A673 (cell line): ENCODE measurements at regions not wholly inside any gene's neighbourhood (a gene's known extent, or its start where the extent isn't known, plus 50 kb on each side); places are given as distances from the start of the nearest gene placed in this dataset.

ENCODE experiments used
- BruUV-seq: library from RNA; stranded (reverse); fragments of 400-500 nt; replicated peaks from 2 replicates; lab custom pipeline; 2021; lab: Mats Ljungman, UMichigan
- CTCF ChIA-PET: fragments of 300-600 bp; sonication (Branson Sonifier 250); formaldehyde crosslinking; loops from one replicate; lab custom pipeline; 2022; ENCODE audit warnings: antibody characterized with exemption; lab: Charles Lee
- POLR2A ChIA-PET: fragments of 300-600 bp; sonication (Branson Sonifier 250); formaldehyde crosslinking; loops from one replicate; lab custom pipeline; 2022; ENCODE audit warnings: antibody characterized with exemption; ENCODE audit not compliant: low non-redundant PET; lab: Charles Lee
- DNase-seq: peaks from one replicate; pipeline ENCODE4 v3.0.0-alpha.2; 2015; ENCODE audit warnings: low spot score
- H3K27ac ChIP-seq: fragments of 200-600 bp; sonication (generic); 2 replicates; pipeline ENCODE4 v1.5.1; 2016; ENCODE audit warnings: mixed run types, low read depth, mild to moderate bottlenecking, mixed read lengths, antibody characterized with exemption, low read length; ENCODE audit not compliant: poor library complexity, severe bottlenecking
- H3K27me3 ChIP-seq: fragments of 200-600 bp; sonication (generic); replicated peaks from 2 replicates; pipeline ENCODE4 v1.6.1; 2017; ENCODE audit warnings: mixed run types, low read depth, mild to moderate bottlenecking, mixed read lengths, antibody characterized with exemption, low read length; ENCODE audit not compliant: insufficient read depth, poor library complexity
- H3K36me3 ChIP-seq: fragments of 200-600 bp; sonication (generic); 2 replicates; pipeline ENCODE4 v1.6.1; 2016; ENCODE audit warnings: mixed run types, mild to moderate bottlenecking, mixed read lengths, antibody characterized with exemption, low read length; ENCODE audit not compliant: insufficient read depth, poor library complexity, severe bottlenecking
- H3K4me1 ChIP-seq: fragments of 200-600 bp; sonication (generic); 2 replicates; pipeline ENCODE4 v1.6.1; 2017; ENCODE audit warnings: mixed run types, mild to moderate bottlenecking, mixed read lengths, antibody characterized with exemption, low read length; ENCODE audit not compliant: insufficient read depth, poor library complexity, severe bottlenecking
- H3K4me3 ChIP-seq: fragments of 200-600 bp; sonication (generic); 2 replicates; pipeline ENCODE4 v1.5.1; 2016; ENCODE audit warnings: low read depth, mixed run types, mild to moderate bottlenecking, mixed read lengths, low read length; ENCODE audit not compliant: poor library complexity, severe bottlenecking
- H3K9me3 ChIP-seq: fragments of 200-600 bp; sonication (generic); 2 replicates; pipeline ENCODE4 v1.6.1; 2016; ENCODE audit warnings: mixed run types, low read depth, mild to moderate bottlenecking, mixed read lengths, antibody characterized with exemption, low read length; ENCODE audit not compliant: poor library complexity, severe bottlenecking
- EZH2 ChIP-seq: fragments of 200-600 bp; sonication (generic); IDR thresholded peaks from 2 replicates; pipeline ENCODE4 v1.6.1; 2017; ENCODE audit warnings: borderline replicate concordance, low read depth, mild to moderate bottlenecking, mixed read lengths, antibody characterized with exemption, low read length; ENCODE audit not compliant: poor library complexity, severe bottlenecking
- intact Hi-C: fragments of 100-400 bp; cut with micrococcal nuclease; formaldehyde crosslinking; loops from one replicate; pipeline ENCODE4 v1.10.0; 2022; ENCODE audit not compliant: unreplicated experiment
- TF ChIP-seq, protein P1 (sequence below): fragments of 300-800, 200-600 bp; sonication (generic); conservative IDR thresholded peaks from 2 replicates; pipeline ENCODE4 v1.5.1; 2017; ENCODE audit warnings: low read depth, mild to moderate bottlenecking, antibody characterized with exemption, low read length, moderate library complexity, mixed read lengths

DNA sequence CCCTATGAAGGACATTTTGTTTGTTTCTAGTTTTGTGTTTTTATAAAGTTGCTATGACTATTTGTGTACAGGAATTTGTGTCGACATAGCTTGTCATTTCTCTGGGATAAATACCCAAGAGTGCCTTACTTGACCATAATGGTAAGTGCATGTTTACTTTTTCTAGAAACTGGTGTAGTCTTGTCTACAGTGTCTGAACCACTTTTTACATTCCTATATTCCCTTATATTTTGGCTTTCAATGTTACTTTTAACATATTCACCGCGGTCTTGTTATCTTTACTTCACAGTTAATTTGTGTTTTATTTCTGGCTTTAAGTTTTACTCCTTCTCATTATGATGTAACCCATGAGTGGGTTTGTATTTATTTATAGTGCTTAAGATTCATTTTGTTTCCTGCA, 444.4 kb upstream of the RGS17 start:
- TF ChIP-seq, protein P1, sequence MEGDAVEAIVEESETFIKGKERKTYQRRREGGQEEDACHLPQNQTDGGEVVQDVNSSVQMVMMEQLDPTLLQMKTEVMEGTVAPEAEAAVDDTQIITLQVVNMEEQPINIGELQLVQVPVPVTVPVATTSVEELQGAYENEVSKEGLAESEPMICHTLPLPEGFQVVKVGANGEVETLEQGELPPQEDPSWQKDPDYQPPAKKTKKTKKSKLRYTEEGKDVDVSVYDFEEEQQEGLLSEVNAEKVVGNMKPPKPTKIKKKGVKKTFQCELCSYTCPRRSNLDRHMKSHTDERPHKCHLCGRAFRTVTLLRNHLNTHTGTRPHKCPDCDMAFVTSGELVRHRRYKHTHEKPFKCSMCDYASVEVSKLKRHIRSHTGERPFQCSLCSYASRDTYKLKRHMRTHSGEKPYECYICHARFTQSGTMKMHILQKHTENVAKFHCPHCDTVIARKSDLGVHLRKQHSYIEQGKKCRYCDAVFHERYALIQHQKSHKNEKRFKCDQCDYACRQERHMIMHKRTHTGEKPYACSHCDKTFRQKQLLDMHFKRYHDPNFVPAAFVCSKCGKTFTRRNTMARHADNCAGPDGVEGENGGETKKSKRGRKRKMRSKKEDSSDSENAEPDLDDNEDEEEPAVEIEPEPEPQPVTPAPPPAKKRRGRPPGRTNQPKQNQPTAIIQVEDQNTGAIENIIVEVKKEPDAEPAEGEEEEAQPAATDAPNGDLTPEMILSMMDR: no peak
- no peak for TF ChIP-seq EZH2

DNA sequence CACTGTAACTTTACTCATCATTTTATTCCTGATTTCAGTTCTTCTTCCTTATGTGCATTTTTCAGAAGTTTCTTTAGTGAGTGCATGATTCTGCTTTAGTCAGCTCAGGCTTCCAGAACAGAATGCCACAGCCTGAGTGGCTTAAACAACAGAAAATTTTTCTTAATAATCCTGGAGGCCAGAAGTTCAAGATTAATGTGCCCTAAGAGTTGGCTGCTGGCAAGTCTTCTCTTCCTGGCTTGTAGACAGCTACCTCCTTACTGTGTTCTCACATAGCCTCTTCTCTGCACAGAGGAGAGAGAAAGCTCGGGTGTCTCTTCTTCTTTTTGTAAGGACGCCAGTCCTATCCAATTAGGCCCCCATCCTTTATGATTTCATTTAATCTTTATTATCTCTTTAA, 443.1 kb upstream of the RGS17 start:
- CTCF ChIA-PET: no interaction called here
- no peaks in the 10 kb centered on the region for H3K27me3 ChIP-seq

More for the DNA sequence above, 444.4 kb upstream of the RGS17 start:
- no TSS peak for BruUV-seq
- DNase-seq: no peak
- Histone ChIP-seq H3K4me3 (no peak overlapping the region), H3K4me1 (peaks cover 3% of the 10 kb centered on the region), H3K27me3 (no peaks in the 10 kb centered on the region), H3K36me3 (no peaks in the 10 kb centered on the region), H3K9me3 (no peaks in the 10 kb centered on the region), H3K27ac (no peak overlapping the region)
- ChIA-PET CTCF (no interaction called here), POLR2A (no interaction called here)
- intact Hi-C loops: no loop called here

DNA sequence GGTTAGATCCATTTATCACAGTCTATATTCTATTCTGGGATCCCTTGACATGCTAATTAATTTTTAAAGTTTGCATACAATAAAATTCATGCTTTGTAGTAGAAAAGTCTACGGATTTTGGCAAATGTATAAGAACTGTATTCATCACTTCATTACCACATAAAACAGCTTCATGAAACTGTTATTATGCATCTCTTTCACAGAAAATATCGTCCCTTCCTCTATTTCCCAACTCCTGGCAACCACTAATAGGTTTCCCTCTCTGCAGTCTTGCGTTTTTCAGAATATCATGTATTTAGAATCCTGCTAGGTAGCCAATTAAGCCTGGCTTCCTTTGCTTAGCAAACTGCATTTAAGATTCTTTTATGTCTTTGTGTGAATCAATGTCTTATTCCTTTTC, 441.3 kb upstream of the RGS17 start:
- DNase-seq: no peak
- POLR2A ChIA-PET: no interaction called here
- peaks cover 21% of the 10 kb centered on the region for H3K4me1 ChIP-seq
- no peak overlapping the region for H3K4me3 ChIP-seq
- CTCF ChIA-PET: no interaction called here
- no peaks in the 10 kb centered on the region for H3K9me3 ChIP-seq
- BruUV-seq: no TSS peak
- intact Hi-C loops: no loop called here
- no peak overlapping the region for H3K27ac ChIP-seq
- no peaks in the 10 kb centered on the region for H3K27me3 ChIP-seq
- TF ChIP-seq EZH2: no peak
- TF ChIP-seq, protein P1: no peak
- no peaks in the 10 kb centered on the region for H3K36me3 ChIP-seq

More for the DNA sequence above, 443.1 kb upstream of the RGS17 start:
- POLR2A ChIA-PET: no interaction called here
- TF ChIP-seq, protein P1: no peak
- no peaks in the 10 kb centered on the region for H3K9me3 ChIP-seq
- no peak overlapping the region for H3K27ac ChIP-seq
- no TSS peak for BruUV-seq
- no peaks in the 10 kb centered on the region for H3K36me3 ChIP-seq
- intact Hi-C loops: no loop called here
- no peak overlapping the region for H3K4me3 ChIP-seq
- DNase-seq: no peak
- H3K4me1 ChIP-seq: peaks cover 4% of the 10 kb centered on the region
